ENCODE measurements at regions not wholly inside any gene's neighbourhood (a gene's known extent, or its start where the extent isn't known, plus 50 kb on each side); places are given as distances from the start of the nearest gene placed in this dataset.

GRCh38 chr12:25328072-25328712 lies 77.5 kb upstream of the KRAS start:
- Histone ChIP-seq H3K9ac (ENCODE audit: low read length in 3 of 3) (no peak overlapping the region), H3K4me3 (ENCODE audit: low read length in 3 of 3) (no peak overlapping the region), H3K9me3 (ENCODE audit: control insufficient read depth in 2 of 3, insufficient read depth in 1 of 3, low read length in 3 of 3) (no peaks in the 10 kb centered on the region), H3K4me1 (ENCODE audit: control insufficient read depth in 2 of 3, insufficient read depth in 2 of 3, low read depth in 1 of 3, low read length in 3 of 3) (no peaks in the 10 kb centered on the region), H3K36me3 (ENCODE audit: control insufficient read depth in 2 of 3, insufficient read depth in 3 of 3, low read length in 3 of 3) (no peaks in the 10 kb centered on the region), H3K27ac (ENCODE audit: low read depth in 2 of 2, low read length in 2 of 2) (no peak overlapping the region), H3K27me3 (ENCODE audit: control insufficient read depth, insufficient read depth, low read length) (no peaks in the 10 kb centered on the region)
- intact Hi-C loops (cut with DNase I) = no loop called here
- TF ChIP-seq CTCF (IDR thresholded peaks at IDR 0.05; ENCODE audit: borderline replicate concordance, extremely low read depth, insufficient read depth) = no peak
- DNase-seq (peak in 3 of 5 donors; percentile 15 to 72 (median 66)), FAIRE-seq (peak; percentile 54)

- intact Hi-C loops (cut with DNase I) = no loop called here
- H3K36me3 ChIP-seq (ENCODE audit: control insufficient read depth in 2 of 3, insufficient read depth in 3 of 3, low read length in 3 of 3) = no peaks in the 10 kb centered on the region
- H3K27ac ChIP-seq (ENCODE audit: low read depth in 2 of 2, low read length in 2 of 2) = no peak overlapping the region
Measured at GRCh38 chr12:25327321-25327720, 76.6 kb upstream of the KRAS start.

GRCh38 chr12:25326326-25326725 lies 75.6 kb upstream of the KRAS start:
- H3K36me3 ChIP-seq (ENCODE audit: control insufficient read depth in 2 of 3, insufficient read depth in 3 of 3, low read length in 3 of 3) = no peaks in the 10 kb centered on the region
- intact Hi-C loops (cut with DNase I) = no loop called here
- FAIRE-seq (no peak), DNase-seq (no peak)
- no peak overlapping the region for H3K27ac ChIP-seq (ENCODE audit: low read depth in 2 of 2, low read length in 2 of 2)
- no peak overlapping the region for H3K9ac ChIP-seq (ENCODE audit: low read length in 3 of 3)
- no peaks in the 10 kb centered on the region for H3K27me3 ChIP-seq (ENCODE audit: control insufficient read depth, insufficient read depth, low read length)
- H3K9me3 ChIP-seq (ENCODE audit: control insufficient read depth in 2 of 3, insufficient read depth in 1 of 3, low read length in 3 of 3) = no peaks in the 10 kb centered on the region
- no peak overlapping the region for H3K4me3 ChIP-seq (ENCODE audit: low read length in 3 of 3)
- no peaks in the 10 kb centered on the region for H3K4me1 ChIP-seq (ENCODE audit: control insufficient read depth in 2 of 3, insufficient read depth in 2 of 3, low read depth in 1 of 3, low read length in 3 of 3)
- no peak for TF ChIP-seq CTCF (IDR thresholded peaks at IDR 0.05; ENCODE audit: borderline replicate concordance, extremely low read depth, insufficient read depth)

More at GRCh38 chr12:25327321-25327720, 76.6 kb upstream of the KRAS start:
- DNase-seq = no peak
- Histone ChIP-seq H3K9me3 (ENCODE audit: control insufficient read depth in 2 of 3, insufficient read depth in 1 of 3, low read length in 3 of 3) (no peaks in the 10 kb centered on the region), H3K4me1 (ENCODE audit: control insufficient read depth in 2 of 3, insufficient read depth in 2 of 3, low read depth in 1 of 3, low read length in 3 of 3) (no peaks in the 10 kb centered on the region), H3K9ac (ENCODE audit: low read length in 3 of 3) (no peak overlapping the region), H3K4me3 (ENCODE audit: low read length in 3 of 3) (no peak overlapping the region), H3K27me3 (ENCODE audit: control insufficient read depth, insufficient read depth, low read length) (no peaks in the 10 kb centered on the region)
- no peak for FAIRE-seq
- TF ChIP-seq CTCF (IDR thresholded peaks at IDR 0.05; ENCODE audit: borderline replicate concordance, extremely low read depth, insufficient read depth) = no peak

GRCh38 chr12:25324861-25325260 lies 74.1 kb upstream of the KRAS start:
- H3K4me3 ChIP-seq (ENCODE audit: low read length in 3 of 3) = no peak overlapping the region
- H3K4me1 ChIP-seq (ENCODE audit: control insufficient read depth in 2 of 3, insufficient read depth in 2 of 3, low read depth in 1 of 3, low read length in 3 of 3) = no peaks in the 10 kb centered on the region
- FAIRE-seq (no peak), DNase-seq (no peak)
- intact Hi-C loops (cut with DNase I) = no loop called here
- H3K27ac ChIP-seq (ENCODE audit: low read depth in 2 of 2, low read length in 2 of 2) = no peak overlapping the region
- no peaks in the 10 kb centered on the region for H3K27me3 ChIP-seq (ENCODE audit: control insufficient read depth, insufficient read depth, low read length)
- no peak overlapping the region for H3K9ac ChIP-seq (ENCODE audit: low read length in 3 of 3)
- H3K9me3 ChIP-seq (ENCODE audit: control insufficient read depth in 2 of 3, insufficient read depth in 1 of 3, low read length in 3 of 3) = no peaks in the 10 kb centered on the region
- no peak for TF ChIP-seq CTCF (IDR thresholded peaks at IDR 0.05; ENCODE audit: borderline replicate concordance, extremely low read depth, insufficient read depth)
- no peaks in the 10 kb centered on the region for H3K36me3 ChIP-seq (ENCODE audit: control insufficient read depth in 2 of 3, insufficient read depth in 3 of 3, low read length in 3 of 3)
